Erythroblast (primary cell): ENCODE measurements at regions not wholly inside any gene's neighbourhood (a gene's known extent, or its start where the extent isn't known, plus 50 kb on each side); places are given as distances from the start of the nearest gene placed in this dataset.

Experiments used
- GATA1 ChIP-seq: IDR thresholded peaks from 2 replicates; pipeline ENCODE4 v1.6.1; 2011; ENCODE audit warnings: low read depth, mild to moderate bottlenecking, control low read depth, low read length, moderate library complexity
- POLR2A ChIP-seq: IDR thresholded peaks from 2 replicates; pipeline ENCODE4 v1.6.1; 2011; ENCODE audit warnings: mild to moderate bottlenecking, low read length

- TF ChIP-seq POLR2A (no peak), GATA1 (no peak)
Observed at GRCh38 chr2:455913-456312, 168.0 kb upstream of the ALKAL2 start.
